ENCODE measurements at regions not wholly inside any gene's neighbourhood (a gene's known extent, or its start where the extent isn't known, plus 50 kb on each side); places are given as distances from the start of the nearest gene placed in this dataset.

DNA sequence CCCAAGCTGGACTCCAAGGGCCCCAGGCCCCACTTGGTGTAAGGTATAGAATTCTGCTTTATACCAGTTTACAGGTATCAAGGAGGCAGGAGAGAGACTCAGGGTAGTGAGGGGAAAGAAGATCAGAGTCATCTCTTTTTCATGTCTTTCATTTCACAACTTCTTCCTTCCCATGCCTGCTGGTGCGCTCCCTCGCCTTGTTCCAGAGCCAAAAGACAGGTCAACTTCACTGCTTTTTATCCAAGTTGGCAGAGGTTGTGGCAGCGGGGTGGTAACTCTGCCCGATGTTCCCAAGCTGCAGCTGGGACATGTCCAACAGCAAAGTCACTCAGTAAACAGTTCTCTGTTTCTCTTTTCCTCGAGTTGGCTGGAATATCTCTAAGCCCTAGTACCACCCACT, 86.3 kb upstream of the TCF12 start:
- 93% methylated on average over 3 of the region's 5 CpGs for WGBS (ENCODE audit: insufficient coverage)
- Histone ChIP-seq H3K4me1 (ENCODE audit: control insufficient read depth, insufficient read depth, low read length) (peaks cover 12% of the 10 kb centered on the region), H3K36me3 (ENCODE audit: control insufficient read depth, insufficient read depth, low read length) (no peaks in the 10 kb centered on the region), H3K27ac (ENCODE audit: low read length) (peak overlapping the region; percentile 49), H3K27me3 (ENCODE audit: control insufficient read depth, insufficient read depth, low read length) (no peaks in the 10 kb centered on the region), H3K9me3 (replicated peaks; ENCODE audit: control insufficient read depth, low read depth, low read length) (no peaks in the 10 kb centered on the region), H3K4me3 (ENCODE audit: low read length) (no peak overlapping the region)
- DNase-seq: peak; percentile 78

DNA sequence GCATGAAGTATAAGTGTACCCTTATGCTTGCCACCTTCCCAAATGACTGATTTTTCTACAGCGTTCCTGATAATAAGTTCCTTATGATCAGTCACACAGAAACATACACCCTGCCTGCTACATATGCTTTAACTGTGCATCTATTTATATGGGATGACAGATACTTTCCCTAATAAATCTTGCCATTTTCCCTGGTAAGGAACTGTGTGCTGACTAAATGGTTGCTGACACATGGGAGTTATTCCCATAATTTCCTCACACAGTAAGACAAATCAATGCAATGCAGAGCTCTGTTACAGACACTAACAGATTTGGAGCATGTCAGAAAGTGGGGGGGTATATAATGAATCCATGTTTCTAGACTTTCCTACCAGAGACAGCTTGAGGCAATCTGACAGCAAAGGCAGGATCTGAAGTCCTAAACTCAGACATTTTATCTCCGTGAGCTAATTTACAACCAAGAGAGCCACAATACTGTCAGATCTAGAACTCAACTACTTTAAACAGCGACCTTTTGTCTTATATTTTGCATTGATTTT, 86.9 kb upstream of the TCF12 start:
- Histone ChIP-seq H3K9me3 (replicated peaks; ENCODE audit: control insufficient read depth, low read depth, low read length) (no peaks in the 10 kb centered on the region), H3K4me1 (ENCODE audit: control insufficient read depth, insufficient read depth, low read length) (peaks cover 12% of the 10 kb centered on the region), H3K36me3 (ENCODE audit: control insufficient read depth, insufficient read depth, low read length) (no peaks in the 10 kb centered on the region), H3K4me3 (ENCODE audit: low read length) (no peak overlapping the region), H3K27me3 (ENCODE audit: control insufficient read depth, insufficient read depth, low read length) (no peaks in the 10 kb centered on the region), H3K27ac (ENCODE audit: low read length) (peak overlapping the region; percentile 49)
- no peak for DNase-seq
- WGBS (ENCODE audit: insufficient coverage): no CpG with 5 or more reads among the region's 3 CpGs

DNA sequence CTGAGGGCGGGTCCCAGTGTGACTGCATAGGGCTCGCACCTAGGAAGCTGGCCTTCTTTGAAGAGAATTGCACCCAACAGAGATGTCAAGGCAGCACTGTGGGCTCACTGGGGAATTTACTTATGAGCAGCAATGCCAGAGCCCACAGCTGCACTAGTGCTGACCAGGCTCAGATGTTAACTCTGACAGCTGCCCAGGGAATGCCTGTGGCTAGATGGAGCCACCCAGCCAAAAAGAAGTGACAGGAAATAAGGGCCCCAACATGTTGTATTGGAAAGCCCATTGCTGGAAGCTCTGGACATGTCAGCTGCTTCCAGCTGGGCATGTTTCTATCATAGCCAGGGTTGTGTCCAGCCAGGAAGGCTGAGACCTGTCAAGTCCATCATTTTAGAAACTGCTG, 90.9 kb upstream of the ZNF280D start:
- Histone ChIP-seq H3K4me3 (ENCODE audit: low read length) (no peak overlapping the region), H3K27ac (ENCODE audit: low read length) (peak overlapping the region; percentile 74), H3K9me3 (replicated peaks; ENCODE audit: control insufficient read depth, low read depth, low read length) (no peaks in the 10 kb centered on the region), H3K4me1 (ENCODE audit: control insufficient read depth, insufficient read depth, low read length) (peaks cover 17% of the 10 kb centered on the region), H3K36me3 (ENCODE audit: control insufficient read depth, insufficient read depth, low read length) (no peaks in the 10 kb centered on the region), H3K27me3 (ENCODE audit: control insufficient read depth, insufficient read depth, low read length) (no peaks in the 10 kb centered on the region)
- WGBS (ENCODE audit: insufficient coverage): 75% methylated on average over 2 of the region's 2 CpGs
- peak; percentile 85 for DNase-seq

DNA sequence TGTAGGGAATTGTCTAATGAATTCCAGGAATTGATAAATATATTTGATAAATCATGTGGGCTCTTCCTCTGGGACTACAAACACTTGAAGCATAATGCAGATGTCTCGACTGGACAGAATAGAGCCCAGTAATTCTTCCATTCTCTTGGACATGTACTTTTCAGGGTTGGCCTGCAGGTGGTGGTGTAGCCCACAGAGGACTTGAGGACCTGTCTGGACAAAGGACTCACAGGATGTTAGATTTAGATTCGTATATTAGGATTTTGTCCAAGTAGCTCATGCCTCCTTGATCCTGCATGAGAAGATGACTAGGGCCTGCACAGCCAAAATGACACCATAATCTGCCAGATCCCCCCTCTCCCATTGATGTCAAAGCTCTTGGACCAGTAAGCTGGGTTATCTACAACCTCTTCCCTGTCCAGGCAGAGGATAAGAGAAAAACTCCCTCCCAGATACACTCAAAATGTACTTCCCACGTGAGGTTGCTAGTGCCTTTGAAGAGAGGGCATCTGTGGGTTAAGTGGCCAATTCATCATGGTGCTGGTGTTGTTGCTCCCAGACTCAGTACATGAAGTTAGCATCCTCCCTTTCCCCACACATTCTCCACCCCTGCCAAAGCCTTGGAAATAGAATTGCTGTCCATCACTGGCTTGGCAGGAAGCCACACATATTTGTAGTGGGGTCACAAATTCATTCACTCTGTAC, 88.6 kb upstream of the ZNF280D start:
- peak; percentile 61 for DNase-seq
- no peak overlapping the region for H3K27ac ChIP-seq (ENCODE audit: low read length)
- no peaks in the 10 kb centered on the region for H3K9me3 ChIP-seq (replicated peaks; ENCODE audit: control insufficient read depth, low read depth, low read length)
- no peak overlapping the region for H3K4me3 ChIP-seq (ENCODE audit: low read length)
- no peaks in the 10 kb centered on the region for H3K27me3 ChIP-seq (ENCODE audit: control insufficient read depth, insufficient read depth, low read length)
- peaks cover 23% of the 10 kb centered on the region for H3K4me1 ChIP-seq (ENCODE audit: control insufficient read depth, insufficient read depth, low read length)
- H3K36me3 ChIP-seq (ENCODE audit: control insufficient read depth, insufficient read depth, low read length): no peaks in the 10 kb centered on the region
- no CpG with 5 or more reads among the region's 3 CpGs for WGBS (ENCODE audit: insufficient coverage)

DNA sequence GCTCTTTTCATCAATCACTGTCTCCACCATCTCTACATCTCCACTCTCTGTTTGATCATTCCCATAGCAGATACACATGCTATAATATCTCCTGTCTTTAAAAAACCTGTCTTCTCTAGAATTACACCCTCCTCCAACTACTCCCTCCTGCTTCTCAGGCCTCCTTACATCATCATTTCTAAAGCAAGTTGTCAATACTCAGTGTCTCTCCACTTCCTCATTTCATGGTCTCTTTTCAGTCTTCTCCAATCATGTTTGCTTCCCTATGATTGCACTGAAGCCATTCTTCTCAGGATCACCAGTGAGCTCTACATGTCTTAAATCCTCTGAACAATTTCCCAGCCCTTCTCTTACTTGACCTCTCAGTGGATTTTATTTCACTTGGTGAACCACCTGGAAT, 87.0 kb upstream of the ZNF280D start:
- DNase-seq: no peak
- H3K27me3 ChIP-seq (ENCODE audit: control insufficient read depth, insufficient read depth, low read length): no peaks in the 10 kb centered on the region
- H3K27ac ChIP-seq (ENCODE audit: low read length): no peak overlapping the region
- no peak overlapping the region for H3K4me3 ChIP-seq (ENCODE audit: low read length)
- H3K4me1 ChIP-seq (ENCODE audit: control insufficient read depth, insufficient read depth, low read length): peaks cover 23% of the 10 kb centered on the region
- H3K36me3 ChIP-seq (ENCODE audit: control insufficient read depth, insufficient read depth, low read length): no peaks in the 10 kb centered on the region
- H3K9me3 ChIP-seq (replicated peaks; ENCODE audit: control insufficient read depth, low read depth, low read length): no peaks in the 10 kb centered on the region

DNA sequence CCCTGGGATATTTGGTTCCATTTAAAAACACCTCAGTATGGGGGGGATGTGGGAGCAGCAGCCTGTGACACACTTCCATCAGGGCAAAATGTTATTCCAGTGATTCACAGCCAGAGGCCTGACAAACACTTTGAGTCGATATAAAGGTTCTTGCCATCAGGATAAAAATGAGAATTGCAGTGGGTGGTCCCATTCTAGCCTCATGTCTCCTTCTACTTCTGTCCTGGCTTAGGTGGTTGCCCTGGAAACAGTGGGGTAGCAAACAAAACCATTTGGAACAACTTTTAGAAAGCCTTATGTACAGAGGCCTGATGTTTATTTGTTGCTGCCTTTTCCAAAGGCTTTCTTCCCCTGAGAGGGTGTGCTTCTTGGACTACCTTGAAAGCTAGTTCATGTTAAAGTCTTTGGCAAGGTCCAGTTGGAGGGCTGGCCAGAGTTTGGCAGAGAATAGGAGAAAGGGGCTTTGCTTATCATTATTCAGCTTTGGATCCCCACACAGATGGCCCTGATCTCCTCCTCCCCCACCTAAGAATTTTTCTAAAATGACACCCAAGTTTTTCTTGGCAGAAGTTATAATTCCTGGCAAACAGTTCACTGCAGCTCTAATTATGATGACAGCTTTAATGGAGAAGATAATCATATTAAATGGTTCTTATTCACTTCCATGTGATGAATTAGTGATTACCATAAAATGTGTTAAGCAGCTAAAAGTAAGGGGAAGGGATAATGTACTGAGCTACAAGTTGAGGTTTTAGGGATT, 84.2 kb upstream of the ZNF280D start:
- Histone ChIP-seq H3K27me3 (ENCODE audit: control insufficient read depth, insufficient read depth, low read length) (no peaks in the 10 kb centered on the region), H3K4me3 (ENCODE audit: low read length) (no peak overlapping the region), H3K9me3 (replicated peaks; ENCODE audit: control insufficient read depth, low read depth, low read length) (no peaks in the 10 kb centered on the region), H3K27ac (ENCODE audit: low read length) (peak overlapping the region; percentile 2), H3K4me1 (ENCODE audit: control insufficient read depth, insufficient read depth, low read length) (peaks cover 11% of the 10 kb centered on the region), H3K36me3 (ENCODE audit: control insufficient read depth, insufficient read depth, low read length) (no peaks in the 10 kb centered on the region)
- 29% methylated on average over 1 of the region's 1 CpG for WGBS (ENCODE audit: insufficient coverage)
- DNase-seq: peak; percentile 95

DNA sequence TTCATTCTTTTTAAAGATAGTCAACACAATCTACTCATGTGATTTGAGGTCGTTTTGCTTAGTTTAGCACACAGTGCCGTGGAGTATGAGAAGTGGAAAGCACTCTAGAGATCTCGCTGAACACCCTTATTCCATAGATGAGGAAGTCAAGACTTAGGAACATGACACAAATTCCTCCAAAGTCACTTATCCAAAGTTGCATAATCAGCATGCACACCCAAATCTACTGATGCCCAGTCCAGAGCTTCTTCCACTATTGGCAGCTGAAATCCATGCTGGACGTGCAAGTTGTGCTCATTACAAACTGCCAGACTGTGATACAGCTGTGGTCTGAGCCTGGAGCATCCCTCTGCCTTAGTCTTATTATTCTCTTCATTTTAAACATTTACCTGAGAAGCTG, 83.5 kb upstream of the ZNF280D start:
- peaks cover 6% of the 10 kb centered on the region for H3K4me1 ChIP-seq (ENCODE audit: control insufficient read depth, insufficient read depth, low read length)
- H3K4me3 ChIP-seq (ENCODE audit: low read length): no peak overlapping the region
- no peaks in the 10 kb centered on the region for H3K27me3 ChIP-seq (ENCODE audit: control insufficient read depth, insufficient read depth, low read length)
- peak overlapping the region; percentile 43 for H3K27ac ChIP-seq (ENCODE audit: low read length)
- H3K9me3 ChIP-seq (replicated peaks; ENCODE audit: control insufficient read depth, low read depth, low read length): no peaks in the 10 kb centered on the region
- whole genome bisulfite sequencing (ENCODE audit: insufficient coverage): 8% methylated on average over 1 of the region's 4 CpGs
- H3K36me3 ChIP-seq (ENCODE audit: control insufficient read depth, insufficient read depth, low read length): no peaks in the 10 kb centered on the region
- peak; percentile 71 for DNase-seq

DNA sequence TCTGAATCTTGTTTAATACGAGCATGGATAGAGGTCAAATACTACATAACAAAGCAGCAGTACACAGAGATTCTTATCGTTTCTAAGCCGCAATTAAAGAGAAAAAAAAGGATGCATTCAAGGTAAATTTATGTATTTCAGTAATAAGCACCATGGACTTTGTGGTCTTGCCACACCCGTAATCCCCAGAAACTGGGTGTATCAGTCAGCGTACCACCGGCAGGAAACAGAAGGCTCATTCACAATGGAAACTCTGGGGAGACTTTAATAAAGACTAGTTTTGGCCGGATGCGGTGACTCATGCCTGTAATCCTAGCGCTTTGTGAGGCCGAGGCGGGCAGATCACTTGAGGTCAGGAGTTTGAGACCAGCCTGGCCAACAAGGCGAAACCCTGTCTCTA, 81.9 kb upstream of the ZNF280D start:
- Histone ChIP-seq H3K36me3 (ENCODE audit: control insufficient read depth, insufficient read depth, low read length) (no peaks in the 10 kb centered on the region), H3K27ac (ENCODE audit: low read length) (no peak overlapping the region), H3K4me1 (ENCODE audit: control insufficient read depth, insufficient read depth, low read length) (peaks cover 6% of the 10 kb centered on the region), H3K4me3 (ENCODE audit: low read length) (no peak overlapping the region), H3K27me3 (ENCODE audit: control insufficient read depth, insufficient read depth, low read length) (no peaks in the 10 kb centered on the region), H3K9me3 (replicated peaks; ENCODE audit: control insufficient read depth, low read depth, low read length) (no peaks in the 10 kb centered on the region)
- WGBS (ENCODE audit: insufficient coverage): 95% methylated on average over 6 of the region's 12 CpGs
- DNase-seq: no peak

DNA sequence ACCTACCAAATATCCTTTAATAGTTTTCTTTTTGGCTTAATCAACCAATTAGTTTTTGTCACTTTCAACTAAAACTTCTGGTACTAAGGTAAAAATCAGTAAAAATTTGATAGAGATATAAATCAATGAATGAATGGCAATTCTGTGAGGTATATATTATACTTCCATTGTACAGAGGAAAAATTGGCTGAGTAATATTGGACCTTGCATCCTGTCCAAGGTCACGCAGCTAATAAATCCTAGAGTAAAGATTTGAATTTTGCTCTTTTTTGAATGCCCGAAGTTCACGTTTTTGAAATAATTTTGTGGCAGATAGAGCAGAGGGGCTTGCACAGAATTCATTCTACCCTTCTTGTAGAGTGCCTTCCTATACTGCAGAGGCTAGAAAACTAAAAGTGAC, 81.1 kb upstream of the ZNF280D start:
- Histone ChIP-seq H3K4me1 (ENCODE audit: control insufficient read depth, insufficient read depth, low read length) (peaks cover 6% of the 10 kb centered on the region), H3K27me3 (ENCODE audit: control insufficient read depth, insufficient read depth, low read length) (no peaks in the 10 kb centered on the region), H3K27ac (ENCODE audit: low read length) (no peak overlapping the region), H3K4me3 (ENCODE audit: low read length) (no peak overlapping the region), H3K36me3 (ENCODE audit: control insufficient read depth, insufficient read depth, low read length) (no peaks in the 10 kb centered on the region), H3K9me3 (replicated peaks; ENCODE audit: control insufficient read depth, low read depth, low read length) (no peaks in the 10 kb centered on the region)
- no peak for DNase-seq
- no CpG with 5 or more reads among the region's 3 CpGs for WGBS (ENCODE audit: insufficient coverage)

DNA sequence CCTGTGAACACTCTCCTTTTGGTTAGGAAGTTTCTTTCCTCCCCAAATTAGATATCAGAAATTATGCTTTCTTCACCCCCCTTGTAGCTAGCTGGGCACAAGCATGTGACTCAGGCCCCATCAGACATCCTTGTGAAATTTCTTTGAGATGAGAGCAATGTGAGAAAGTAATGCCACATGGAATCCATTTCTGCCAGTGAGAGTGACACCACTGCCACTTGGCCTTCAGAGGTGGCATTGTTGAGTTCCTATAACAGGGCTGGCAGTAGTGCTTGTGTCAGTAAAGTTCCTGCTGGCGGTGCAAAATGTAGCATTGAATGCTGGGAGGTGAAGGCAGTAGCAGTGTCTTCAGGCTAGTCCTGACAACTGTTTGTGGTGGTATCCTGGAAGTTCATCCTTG, 80.7 kb upstream of the ZNF280D start:
- H3K27ac ChIP-seq (ENCODE audit: low read length): no peak overlapping the region
- no peak overlapping the region for H3K4me3 ChIP-seq (ENCODE audit: low read length)
- peaks cover 6% of the 10 kb centered on the region for H3K4me1 ChIP-seq (ENCODE audit: control insufficient read depth, insufficient read depth, low read length)
- H3K9me3 ChIP-seq (replicated peaks; ENCODE audit: control insufficient read depth, low read depth, low read length): no peaks in the 10 kb centered on the region
- DNase-seq: no peak
- H3K27me3 ChIP-seq (ENCODE audit: control insufficient read depth, insufficient read depth, low read length): no peaks in the 10 kb centered on the region
- H3K36me3 ChIP-seq (ENCODE audit: control insufficient read depth, insufficient read depth, low read length): no peaks in the 10 kb centered on the region
- 0% methylated on average over 1 of the region's 1 CpG for WGBS (ENCODE audit: insufficient coverage)
